ENCODE measurements at regions not wholly inside any gene's neighbourhood (a gene's known extent, or its start where the extent isn't known, plus 50 kb on each side); places are given as distances from the start of the nearest gene placed in this dataset.

GRCh38 chr2:16852651-16853050 is 187.0 kb upstream of the CYRIA start:
- ChIA-PET CTCF (interaction anchor here (0.6 kb wide), 1 partner anchor 85 kb away, joined by 3 read pairs; no protein-coding TSS in a partner anchor), POLR2A (no interaction called here)
- Histone ChIP-seq H3K36me3 (ENCODE audit: control insufficient read depth, insufficient read depth, low read length) (no peaks in the 10 kb centered on the region), H3K4me3 (ENCODE audit: low read depth, low read length) (no peak overlapping the region), H3K27me3 (ENCODE audit: control insufficient read depth, insufficient read depth, low read length) (no peaks in the 10 kb centered on the region)
- no peak for DNase-seq (ENCODE audit: low read depth)
- no peak for TF ChIP-seq CTCF (IDR thresholded peaks at IDR 0.05; ENCODE audit: insufficient read depth, low read depth, low read length)

GRCh38 chr2:16851126-16851525 is 185.5 kb upstream of the CYRIA start:
- DNase-seq (ENCODE audit: low read depth), result no peak
- no peak for TF ChIP-seq CTCF (IDR thresholded peaks at IDR 0.05; ENCODE audit: insufficient read depth, low read depth, low read length)
- H3K27me3 ChIP-seq (ENCODE audit: control insufficient read depth, insufficient read depth, low read length), result no peaks in the 10 kb centered on the region
- H3K36me3 ChIP-seq (ENCODE audit: control insufficient read depth, insufficient read depth, low read length), result no peaks in the 10 kb centered on the region
- CTCF ChIA-PET, result no interaction called here
- no peak overlapping the region for H3K4me3 ChIP-seq (ENCODE audit: low read depth, low read length)
- POLR2A ChIA-PET, result no interaction called here

- ChIA-PET POLR2A (no interaction called here), CTCF (no interaction called here)
- Histone ChIP-seq H3K4me3 (ENCODE audit: low read depth, low read length) (no peak overlapping the region), H3K27me3 (ENCODE audit: control insufficient read depth, insufficient read depth, low read length) (no peaks in the 10 kb centered on the region), H3K36me3 (ENCODE audit: control insufficient read depth, insufficient read depth, low read length) (no peaks in the 10 kb centered on the region)
- TF ChIP-seq CTCF (IDR thresholded peaks at IDR 0.05; ENCODE audit: insufficient read depth, low read depth, low read length), result no peak
- no peak for DNase-seq (ENCODE audit: low read depth)
Observed at GRCh38 chr2:16840496-16841172, 175.0 kb upstream of the CYRIA start.

- ChIA-PET POLR2A (no interaction called here), CTCF (no interaction called here)
- no peak for TF ChIP-seq CTCF (IDR thresholded peaks at IDR 0.05; ENCODE audit: insufficient read depth, low read depth, low read length)
- Histone ChIP-seq H3K27me3 (ENCODE audit: control insufficient read depth, insufficient read depth, low read length) (no peaks in the 10 kb centered on the region), H3K36me3 (ENCODE audit: control insufficient read depth, insufficient read depth, low read length) (no peaks in the 10 kb centered on the region), H3K4me3 (ENCODE audit: low read depth, low read length) (no peak overlapping the region)
- no peak for DNase-seq (ENCODE audit: low read depth)
Observed at GRCh38 chr2:16832910-16833309, 167.3 kb upstream of the CYRIA start.

- no peak for DNase-seq (ENCODE audit: low read depth)
- TF ChIP-seq CTCF (IDR thresholded peaks at IDR 0.05; ENCODE audit: insufficient read depth, low read depth, low read length), result no peak
- POLR2A ChIA-PET, result no interaction called here
- no peak overlapping the region for H3K4me3 ChIP-seq (ENCODE audit: low read depth, low read length)
- no peaks in the 10 kb centered on the region for H3K27me3 ChIP-seq (ENCODE audit: control insufficient read depth, insufficient read depth, low read length)
- CTCF ChIA-PET, result interaction anchor here (1.0 kb wide), 1 partner anchor 10 kb away, joined by 3 read pairs; no protein-coding TSS in a partner anchor
- no peaks in the 10 kb centered on the region for H3K36me3 ChIP-seq (ENCODE audit: control insufficient read depth, insufficient read depth, low read length)
Observed at GRCh38 chr2:16828828-16829160, 163.2 kb upstream of the CYRIA start.

Data from BJ (cell line).